Lower lobe of right lung (tissue), 2 donors: ENCODE measurements at regions not wholly inside any gene's neighbourhood (a gene's known extent, or its start where the extent isn't known, plus 50 kb on each side); places are given as distances from the start of the nearest gene placed in this dataset.
A peak's percentile ranks its signal among the peaks of the same experiment; 100 is the strongest.

Source experiments
- ATAC-seq, 2 donors: fragments of 200-7000 bp; cut with Tn5 transposase; one replicate each; pipeline ENCODE4 v1.9.1; 2020 to 2022; ENCODE audit warnings: mild to moderate bottlenecking in 2 of 2, moderate library complexity in 2 of 2
- DNase-seq: peaks from one replicate; pipeline ENCODE4 v3.0.0-alpha.2; 2020
- H3K27ac ChIP-seq: fragments of 200-600 bp; one replicate; pipeline ENCODE4 v1.8.0; 2022
- H3K27me3 ChIP-seq: fragments of 200-600 bp; one replicate; pipeline ENCODE4 v1.8.0; 2022; ENCODE audit warnings: low read depth
- H3K36me3 ChIP-seq: fragments of 200-600 bp; one replicate; pipeline ENCODE4 v1.8.0; 2022; ENCODE audit warnings: mild to moderate bottlenecking
- H3K4me1 ChIP-seq: fragments of 200-600 bp; one replicate; pipeline ENCODE4 v1.8.0; 2022
- H3K4me3 ChIP-seq: fragments of 200-600 bp; one replicate; pipeline ENCODE4 v1.8.0; 2022; ENCODE audit warnings: mild to moderate bottlenecking
- H3K9me3 ChIP-seq: fragments of 200-600 bp; one replicate; pipeline ENCODE4 v1.8.0; 2022
- intact Hi-C: fragments of 100-400 bp; cut with DNase I; formaldehyde crosslinking; loops from one replicate; pipeline ENCODE4 v1.11.0; 2022
- TF ChIP-seq, protein P1 (sequence below): fragments of 200-600 bp; IDR thresholded peaks from one replicate; pipeline ENCODE4 v1.8.0; 2022; ENCODE audit warnings: antibody characterized with exemption, mild to moderate bottlenecking
- donor health status: DM: no; HTN: yes; CAD: no; lungs with severe emphysema.

DNA sequence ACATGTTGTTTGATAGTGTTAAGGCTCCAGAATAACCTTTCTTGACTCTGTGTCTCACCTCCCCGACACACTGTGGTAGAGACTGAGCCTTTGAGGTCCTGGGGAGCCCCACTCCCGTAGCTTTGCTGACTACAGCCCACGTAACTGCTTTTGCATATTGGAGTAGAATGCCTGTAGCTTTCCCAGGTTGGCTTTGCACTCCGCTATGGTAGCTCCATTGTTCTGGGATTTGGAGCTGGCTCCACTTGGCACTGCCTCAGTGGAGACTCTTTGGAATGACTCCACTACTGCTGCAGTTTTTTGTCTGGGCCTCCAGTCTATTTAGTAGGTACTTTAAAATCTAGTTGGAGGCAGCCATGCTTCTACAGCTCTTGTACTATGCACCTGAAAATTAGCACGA is 56.2 kb upstream of the ANXA1 start:
- no peaks in the 10 kb centered on the region for H3K27me3 ChIP-seq
- H3K36me3 ChIP-seq = no peaks in the 10 kb centered on the region
- TF ChIP-seq, protein P1, sequence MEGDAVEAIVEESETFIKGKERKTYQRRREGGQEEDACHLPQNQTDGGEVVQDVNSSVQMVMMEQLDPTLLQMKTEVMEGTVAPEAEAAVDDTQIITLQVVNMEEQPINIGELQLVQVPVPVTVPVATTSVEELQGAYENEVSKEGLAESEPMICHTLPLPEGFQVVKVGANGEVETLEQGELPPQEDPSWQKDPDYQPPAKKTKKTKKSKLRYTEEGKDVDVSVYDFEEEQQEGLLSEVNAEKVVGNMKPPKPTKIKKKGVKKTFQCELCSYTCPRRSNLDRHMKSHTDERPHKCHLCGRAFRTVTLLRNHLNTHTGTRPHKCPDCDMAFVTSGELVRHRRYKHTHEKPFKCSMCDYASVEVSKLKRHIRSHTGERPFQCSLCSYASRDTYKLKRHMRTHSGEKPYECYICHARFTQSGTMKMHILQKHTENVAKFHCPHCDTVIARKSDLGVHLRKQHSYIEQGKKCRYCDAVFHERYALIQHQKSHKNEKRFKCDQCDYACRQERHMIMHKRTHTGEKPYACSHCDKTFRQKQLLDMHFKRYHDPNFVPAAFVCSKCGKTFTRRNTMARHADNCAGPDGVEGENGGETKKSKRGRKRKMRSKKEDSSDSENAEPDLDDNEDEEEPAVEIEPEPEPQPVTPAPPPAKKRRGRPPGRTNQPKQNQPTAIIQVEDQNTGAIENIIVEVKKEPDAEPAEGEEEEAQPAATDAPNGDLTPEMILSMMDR = no peak
- H3K4me3 ChIP-seq = no peak overlapping the region
- ATAC-seq (no peak), DNase-seq (no peak)
- intact Hi-C loops = no loop called here
- H3K4me1 ChIP-seq = peaks cover 5% of the 10 kb centered on the region
- no peak overlapping the region for H3K27ac ChIP-seq
- no peaks in the 10 kb centered on the region for H3K9me3 ChIP-seq

DNA sequence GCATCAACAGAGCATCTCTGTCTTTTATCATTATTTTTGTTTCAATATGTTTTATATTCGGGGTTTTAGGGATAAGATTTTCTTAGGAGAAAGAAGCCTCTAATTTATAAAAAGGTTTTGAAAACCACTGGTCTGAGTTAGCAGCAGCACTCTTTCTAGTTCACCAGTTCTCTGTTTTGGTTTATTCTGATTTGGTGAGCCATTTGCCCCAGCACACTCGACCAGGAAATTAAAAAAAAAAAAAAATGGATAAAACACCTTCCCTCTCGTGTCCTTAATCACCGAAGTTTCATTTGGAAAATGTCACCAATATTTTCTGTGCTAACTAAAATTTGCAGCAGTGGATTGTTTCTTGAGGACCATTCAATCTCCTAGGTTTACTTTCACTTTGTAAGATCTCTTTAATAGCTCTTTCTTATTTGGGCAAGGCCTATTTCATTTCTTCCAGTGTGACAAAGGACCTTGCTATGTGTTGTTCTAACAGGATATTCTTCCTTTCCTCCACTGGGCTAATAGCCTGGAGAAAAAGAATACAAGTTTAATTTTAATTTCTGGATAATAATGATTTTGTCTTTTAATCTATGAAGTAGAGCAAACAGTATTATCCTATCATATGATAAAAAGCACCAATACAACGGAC is 57.8 kb upstream of the ANXA1 start:
- H3K36me3 ChIP-seq = no peaks in the 10 kb centered on the region
- no peak for DNase-seq
- H3K9me3 ChIP-seq = no peaks in the 10 kb centered on the region
- peak overlapping the region; percentile 31 for H3K4me3 ChIP-seq
- H3K27me3 ChIP-seq = no peaks in the 10 kb centered on the region
- TF ChIP-seq, protein P1 = no peak
- peak in 1 of 2 donors; percentile 42 for ATAC-seq
- intact Hi-C loops = no loop called here
- H3K4me1 ChIP-seq = peaks cover 5% of the 10 kb centered on the region
- peak overlapping the region; percentile 6 for H3K27ac ChIP-seq

DNA sequence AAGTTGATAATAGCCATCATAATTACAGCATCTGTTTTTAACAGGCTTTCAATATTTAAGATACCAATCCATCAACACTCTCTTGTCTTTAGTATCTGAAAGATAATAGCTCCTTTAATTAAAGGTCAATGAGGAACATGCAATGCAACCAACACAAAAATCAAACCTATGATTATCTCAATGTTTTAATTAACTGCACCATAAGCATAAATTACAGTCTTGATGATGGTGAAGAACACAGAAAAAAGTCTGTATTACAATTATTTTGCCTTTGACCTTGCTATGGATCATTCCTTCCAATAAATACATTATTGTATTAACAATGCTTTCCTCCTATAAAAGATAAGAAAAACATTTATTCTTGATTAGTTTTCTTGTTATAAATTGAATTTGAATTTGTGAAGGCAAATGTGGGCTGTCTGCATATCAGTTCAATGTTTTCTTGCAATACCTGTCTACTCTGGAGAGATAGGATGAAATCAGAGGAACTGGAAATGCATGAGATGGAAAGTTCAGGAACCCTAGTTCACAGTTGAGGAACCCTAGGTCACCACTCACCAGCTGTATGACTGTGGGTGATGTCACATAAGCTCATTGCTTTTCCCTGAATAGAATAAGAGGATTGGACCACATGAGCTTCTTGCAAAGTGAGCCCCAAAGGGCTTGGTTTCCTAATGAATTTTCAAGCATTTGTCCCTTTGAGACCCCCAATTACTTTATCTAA is 58.5 kb upstream of the ANXA1 start:
- DNase-seq = no peak
- no peaks in the 10 kb centered on the region for H3K9me3 ChIP-seq
- TF ChIP-seq, protein P1 = no peak
- H3K36me3 ChIP-seq = no peaks in the 10 kb centered on the region
- H3K27ac ChIP-seq = peak overlapping the region; percentile 6
- intact Hi-C loops = no loop called here
- no peaks in the 10 kb centered on the region for H3K27me3 ChIP-seq
- peaks cover 5% of the 10 kb centered on the region for H3K4me1 ChIP-seq
- ATAC-seq = no peak
- no peak overlapping the region for H3K4me3 ChIP-seq

DNA sequence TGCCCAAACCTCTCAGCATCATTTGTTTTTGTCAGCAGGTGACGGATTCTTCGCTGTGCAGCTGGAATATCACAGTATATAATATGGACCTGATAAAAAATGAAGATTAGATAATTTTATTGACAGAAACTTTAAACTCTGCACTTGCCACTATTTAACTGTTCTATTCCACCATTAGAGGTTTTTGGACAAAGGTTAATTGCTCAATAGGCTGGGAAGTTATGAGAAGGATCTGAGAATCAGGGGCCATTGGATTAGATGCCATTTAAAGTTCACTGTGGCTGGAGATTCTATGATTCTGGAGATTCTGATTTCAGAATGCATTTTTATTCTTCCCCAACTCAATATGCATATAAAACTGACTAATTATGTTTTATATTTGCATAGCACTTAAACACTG is 59.8 kb upstream of the ANXA1 start:
- TF ChIP-seq, protein P1 = no peak
- no peak overlapping the region for H3K27ac ChIP-seq
- intact Hi-C loops = no loop called here
- no peak overlapping the region for H3K4me3 ChIP-seq
- no peaks in the 10 kb centered on the region for H3K9me3 ChIP-seq
- ATAC-seq (no peak), DNase-seq (no peak)
- no peaks in the 10 kb centered on the region for H3K36me3 ChIP-seq
- H3K4me1 ChIP-seq = peaks cover 5% of the 10 kb centered on the region
- no peaks in the 10 kb centered on the region for H3K27me3 ChIP-seq

DNA sequence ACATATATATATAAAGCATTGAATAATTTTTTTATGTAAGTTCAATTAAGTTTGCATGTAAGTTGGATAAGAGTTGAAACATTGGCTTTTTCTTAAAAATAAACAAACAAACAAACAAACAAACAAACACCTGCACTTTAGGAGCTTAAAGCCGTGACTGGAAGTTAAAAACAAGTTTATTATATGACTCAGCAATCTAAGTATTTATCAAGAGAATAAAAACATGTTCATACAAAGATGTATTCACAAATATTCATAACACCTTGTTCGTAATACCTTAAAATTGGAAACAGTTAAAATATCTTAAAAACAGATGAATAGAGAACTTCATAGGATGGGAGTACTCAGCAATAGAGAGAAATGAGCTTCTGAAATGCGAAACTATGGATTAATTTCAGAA is 61.5 kb upstream of the ANXA1 start:
- no peak overlapping the region for H3K4me3 ChIP-seq
- no peaks in the 10 kb centered on the region for H3K36me3 ChIP-seq
- H3K27me3 ChIP-seq = no peaks in the 10 kb centered on the region
- H3K4me1 ChIP-seq = peaks cover 5% of the 10 kb centered on the region
- TF ChIP-seq, protein P1 = no peak
- intact Hi-C loops = no loop called here
- H3K27ac ChIP-seq = no peak overlapping the region
- DNase-seq (no peak), ATAC-seq (no peak)
- H3K9me3 ChIP-seq = no peaks in the 10 kb centered on the region
